ENCODE measurements at regions not wholly inside any gene's neighbourhood (a gene's known extent, or its start where the extent isn't known, plus 50 kb on each side); places are given as distances from the start of the nearest gene placed in this dataset.

- DNase-seq (ENCODE audit: low spot score) = no peak
- no peaks in the 10 kb centered on the region for H3K36me3 Mint-ChIP-seq
- TF ChIP-seq ZNF219 (CRISPR knock-in tag; IDR thresholded peaks at IDR 0.05; ENCODE audit: borderline replicate concordance) = no peak
- no peak for TF ChIP-seq TP53 (CRISPR knock-in tag; IDR thresholded peaks at IDR 0.05)
- H3K4me1 Mint-ChIP-seq = peaks cover 7% of the 10 kb centered on the region; the same call in 1 of the 2 replicates
- H3K27ac Mint-ChIP-seq = no peak overlapping the region
- POLR2A ChIA-PET = interaction anchor here (0.6 kb wide), 1 partner anchor 373 kb away, joined by 3 read pairs; no protein-coding TSS in a partner anchor
- CTCF ChIA-PET = no interaction called here
- peaks cover 7% of the 10 kb centered on the region for H3K9me3 Mint-ChIP-seq
- no peak for ATAC-seq
- no peaks in the 10 kb centered on the region for H3K27me3 Mint-ChIP-seq (ENCODE audit: low read depth)
- no peak overlapping the region for H3K4me3 Mint-ChIP-seq
Observed at GRCh38 chr12:19844224-19844623, 404.9 kb downstream of the AEBP2 start.

GRCh38 chr12:19846574-19846973, 407.3 kb downstream of the AEBP2 start:
- ATAC-seq = no peak
- CTCF ChIA-PET = no interaction called here
- TF ChIP-seq JUN (CRISPR knock-in tag; IDR thresholded peaks at IDR 0.05) (no peak), ZNF671 (CRISPR knock-in tag; IDR thresholded peaks at IDR 0.05) (no peak), AFF4 (CRISPR knock-in tag; IDR thresholded peaks at IDR 0.05; ENCODE audit: borderline replicate concordance) (no peak), MXD4 (CRISPR knock-in tag; IDR thresholded peaks at IDR 0.05; ENCODE audit: borderline replicate concordance) (no peak), GRHL2 (CRISPR knock-in tag; IDR thresholded peaks at IDR 0.05; ENCODE audit: insufficient replicate concordance, severe bottlenecking) (no peak), ZNF416 (CRISPR knock-in tag; IDR thresholded peaks at IDR 0.05) (no peak), ARID4B (CRISPR knock-in tag; IDR thresholded peaks at IDR 0.05; ENCODE audit: borderline replicate concordance) (no peak), ZMAT4 (CRISPR knock-in tag; IDR thresholded peaks at IDR 0.05) (no peak), SMAD3 (CRISPR knock-in tag; IDR thresholded peaks at IDR 0.05; ENCODE audit: borderline replicate concordance) (no peak), ERG (CRISPR knock-in tag; IDR thresholded peaks at IDR 0.05) (no peak), ZNF423 (CRISPR knock-in tag; IDR thresholded peaks at IDR 0.05) (no peak), ATF3 (CRISPR knock-in tag; conservative IDR thresholded peaks at IDR 0.05) (no peak), ELF4 (CRISPR knock-in tag; IDR thresholded peaks at IDR 0.05; ENCODE audit: low read depth) (no peak), NFYB (CRISPR knock-in tag; conservative IDR thresholded peaks at IDR 0.05; ENCODE audit: low read depth) (no peak), TEAD4 (CRISPR knock-in tag; IDR thresholded peaks at IDR 0.05) (no peak)
- H3K4me3 Mint-ChIP-seq = no peak overlapping the region
- DNase-seq (ENCODE audit: low spot score) = no peak
- no peak overlapping the region for H3K27ac Mint-ChIP-seq
- H3K9me3 Mint-ChIP-seq = peaks cover 12% of the 10 kb centered on the region
- no peaks in the 10 kb centered on the region for H3K27me3 Mint-ChIP-seq (ENCODE audit: low read depth)
- POLR2A ChIA-PET = no interaction called here
- peaks cover 7% of the 10 kb centered on the region; the same call in 1 of the 2 replicates for H3K4me1 Mint-ChIP-seq
- H3K36me3 Mint-ChIP-seq = no peaks in the 10 kb centered on the region
